Keratinocyte (primary cell): ENCODE measurements at regions not wholly inside any gene's neighbourhood (a gene's known extent, or its start where the extent isn't known, plus 50 kb on each side); places are given as distances from the start of the nearest gene placed in this dataset.

ENCODE experiments used
- DNase-seq: peaks from one replicate; pipeline ENCODE4 v3.0.0-alpha.2; 2011; ENCODE audit warnings: low read depth, missing footprints, low spot score
- FAIRE-seq: peaks from 2 replicates; lab custom pipeline; 2011; peaks lifted over from hg19 to GRCh38; lab: Jason Lieb, UNC
- H2AFZ ChIP-seq: 2 replicates; pipeline ENCODE4 v1.6.0; 2012; ENCODE audit warnings: low read length, control low read depth, inconsistent platforms; ENCODE audit not compliant: control insufficient read depth
- H3K27ac ChIP-seq: 2 replicates; pipeline ENCODE4 v1.5.1; 2011; ENCODE audit warnings: low read length; ENCODE audit not compliant: control insufficient read depth, insufficient read depth
- H3K27me3 ChIP-seq: 3 replicates; pipeline ENCODE4 v1.6.0; 2011; ENCODE audit warnings: low read length; ENCODE audit not compliant: control insufficient read depth, insufficient read depth; ENCODE audit errors: extremely low read depth
- H3K36me3 ChIP-seq, 2 experiments: 2 replicates in 1 of 2; 3 replicates in 1 of 2; pipeline ENCODE4 v1.5.1; 2011; ENCODE audit warnings: low read length in 2 of 2, mild to moderate bottlenecking in 1 of 2; ENCODE audit not compliant: control insufficient read depth in 2 of 2, insufficient read depth in 2 of 2; ENCODE audit errors: extremely low read depth in 1 of 2
- H3K4me1 ChIP-seq: 3 replicates; pipeline ENCODE4 v1.5.1; 2011; ENCODE audit warnings: low read length; ENCODE audit not compliant: control insufficient read depth, insufficient read depth; ENCODE audit errors: extremely low read depth
- H3K4me2 ChIP-seq: 3 replicates; pipeline ENCODE4 v1.6.0; 2011; ENCODE audit warnings: low read depth, low read length; ENCODE audit not compliant: control insufficient read depth, insufficient read depth; ENCODE audit errors: extremely low read depth
- H3K4me3 ChIP-seq, 3 experiments: fragments of 200-600 bp in 1 of 3; sonication (generic) in 1 of 3; 2 replicates in 2 of 3; 3 replicates in 1 of 3; pipeline ENCODE4 v1.5.1; 2011 to 2016; ENCODE audit warnings: low read length in 3 of 3, mild to moderate bottlenecking in 3 of 3, control low read depth in 2 of 3, inconsistent platforms in 1 of 3, low read depth in 1 of 3, mixed read lengths in 1 of 3, mixed run types in 1 of 3, moderate library complexity in 1 of 3; ENCODE audit not compliant: control insufficient read depth in 2 of 3, insufficient read depth in 2 of 3; ENCODE audit errors: extremely low read depth in 1 of 3
- H3K79me2 ChIP-seq: 2 replicates; pipeline ENCODE4 v1.6.0; 2012; ENCODE audit warnings: low read length; ENCODE audit not compliant: control insufficient read depth, insufficient read depth
- H3K9ac ChIP-seq: 3 replicates; pipeline ENCODE4 v1.6.0; 2011; ENCODE audit warnings: low read length; ENCODE audit not compliant: control insufficient read depth, insufficient read depth; ENCODE audit errors: extremely low read depth
- H3K9me1 ChIP-seq: 3 replicates; pipeline ENCODE4 v1.6.0; 2011; ENCODE audit warnings: low read length; ENCODE audit not compliant: control insufficient read depth, insufficient read depth; ENCODE audit errors: extremely low read depth
- H3K9me3 ChIP-seq: 2 replicates; pipeline ENCODE4 v1.5.1; 2012; ENCODE audit warnings: low read depth, low read length; ENCODE audit not compliant: control insufficient read depth
- H4K20me1 ChIP-seq: 3 replicates; pipeline ENCODE4 v1.6.0; 2011; ENCODE audit warnings: low read length; ENCODE audit not compliant: control insufficient read depth, insufficient read depth; ENCODE audit errors: extremely low read depth
- EZH2 ChIP-seq: IDR thresholded peaks from one replicate; pipeline ENCODE4 v1.6.1; 2012; ENCODE audit warnings: inconsistent platforms, mild to moderate bottlenecking, low read length, moderate library complexity
- dilution Hi-C: fragments of 300-500 bp; cut with MboI; formaldehyde crosslinking; loops from one replicate; pipeline ENCODE4 v1.7.0; 2020; ENCODE audit warnings: low sequenced_read_pairs; ENCODE audit not compliant: extremely low pct_ligation_motif_present
- TF ChIP-seq, protein P1 (sequence below), 3 experiments: IDR thresholded peaks in 1 of 3; conservative IDR thresholded peaks in 1 of 3; optimal IDR thresholded peaks in 1 of 3; 2 replicates in 2 of 3; 3 replicates in 1 of 3; pipeline versions ENCODE3 to v1.5.1; 2011; ENCODE audit warnings: low read length in 3 of 3, mild to moderate bottlenecking in 3 of 3, moderate library complexity in 2 of 3, control low read depth in 1 of 3, inconsistent platforms in 1 of 3; ENCODE audit not compliant: insufficient read depth in 2 of 3; ENCODE audit errors: extremely low read depth in 1 of 3

- Histone ChIP-seq H3K9ac (no peak overlapping the region), H3K9me1 (no peaks in the 10 kb centered on the region), H3K79me2 (no peaks in the 10 kb centered on the region), H3K27ac (no peak overlapping the region), H3K4me2 (no peak overlapping the region), H4K20me1 (no peaks in the 10 kb centered on the region), H3K4me3 (no peak overlapping the region), H2AFZ (no peak overlapping the region), H3K36me3 (no peaks in the 10 kb centered on the region), H3K9me3 (no peaks in the 10 kb centered on the region), H3K27me3 (no peaks in the 10 kb centered on the region), H3K4me1 (no peaks in the 10 kb centered on the region)
- DNase-seq (no peak), FAIRE-seq (no peak)
- no peak for TF ChIP-seq EZH2
- TF ChIP-seq, protein P1, sequence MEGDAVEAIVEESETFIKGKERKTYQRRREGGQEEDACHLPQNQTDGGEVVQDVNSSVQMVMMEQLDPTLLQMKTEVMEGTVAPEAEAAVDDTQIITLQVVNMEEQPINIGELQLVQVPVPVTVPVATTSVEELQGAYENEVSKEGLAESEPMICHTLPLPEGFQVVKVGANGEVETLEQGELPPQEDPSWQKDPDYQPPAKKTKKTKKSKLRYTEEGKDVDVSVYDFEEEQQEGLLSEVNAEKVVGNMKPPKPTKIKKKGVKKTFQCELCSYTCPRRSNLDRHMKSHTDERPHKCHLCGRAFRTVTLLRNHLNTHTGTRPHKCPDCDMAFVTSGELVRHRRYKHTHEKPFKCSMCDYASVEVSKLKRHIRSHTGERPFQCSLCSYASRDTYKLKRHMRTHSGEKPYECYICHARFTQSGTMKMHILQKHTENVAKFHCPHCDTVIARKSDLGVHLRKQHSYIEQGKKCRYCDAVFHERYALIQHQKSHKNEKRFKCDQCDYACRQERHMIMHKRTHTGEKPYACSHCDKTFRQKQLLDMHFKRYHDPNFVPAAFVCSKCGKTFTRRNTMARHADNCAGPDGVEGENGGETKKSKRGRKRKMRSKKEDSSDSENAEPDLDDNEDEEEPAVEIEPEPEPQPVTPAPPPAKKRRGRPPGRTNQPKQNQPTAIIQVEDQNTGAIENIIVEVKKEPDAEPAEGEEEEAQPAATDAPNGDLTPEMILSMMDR (optimal IDR thresholded peaks at IDR 0.05 in 1 of 3, IDR thresholded peaks at IDR 0.05 in 1 of 3, conservative IDR thresholded peaks at IDR 0.05 in 1 of 3; ENCODE audit: extremely low read depth in 1 of 3, insufficient read depth in 2 of 3, low read length in 3 of 3), result peak in 1 of 3 experiments; percentile 14
- dilution Hi-C loops, result no loop called here
Observed at GRCh38 chr6:85118233-85118632, 331.6 kb upstream of the NT5E start.

GRCh38 chr6:85116475-85116874, 333.4 kb upstream of the NT5E start:
- H3K9ac ChIP-seq, result no peak overlapping the region
- FAIRE-seq (no peak), DNase-seq (no peak)
- no peak overlapping the region for H3K27ac ChIP-seq
- no peak overlapping the region for H3K4me3 ChIP-seq
- no peaks in the 10 kb centered on the region for H4K20me1 ChIP-seq
- H3K4me2 ChIP-seq, result no peak overlapping the region
- dilution Hi-C loops, result no loop called here
- TF ChIP-seq, protein P1 (optimal IDR thresholded peaks at IDR 0.05 in 1 of 3, IDR thresholded peaks at IDR 0.05 in 1 of 3, conservative IDR thresholded peaks at IDR 0.05 in 1 of 3; ENCODE audit: extremely low read depth in 1 of 3, insufficient read depth in 2 of 3, low read length in 3 of 3), result no peak
- no peak for TF ChIP-seq EZH2
- no peaks in the 10 kb centered on the region for H3K79me2 ChIP-seq
- no peaks in the 10 kb centered on the region for H3K9me1 ChIP-seq
- H3K27me3 ChIP-seq, result no peaks in the 10 kb centered on the region
- H2AFZ ChIP-seq, result no peak overlapping the region
- H3K9me3 ChIP-seq, result no peaks in the 10 kb centered on the region
- H3K4me1 ChIP-seq, result no peaks in the 10 kb centered on the region
- H3K36me3 ChIP-seq, result no peaks in the 10 kb centered on the region
